GM21528 (cell line): ENCODE measurements at regions not wholly inside any gene's neighbourhood (a gene's known extent, or its start where the extent isn't known, plus 50 kb on each side); places are given as distances from the start of the nearest gene placed in this dataset.

Source experiments
- ATAC-seq: cut with Tn5 transposase; IDR thresholded peaks from one replicate; pipeline ENCODE4 v1.9.1; 2021; ENCODE audit warnings: mild to moderate bottlenecking, moderate library complexity; ENCODE audit not compliant: unreplicated experiment, low FRiP score

DNA sequence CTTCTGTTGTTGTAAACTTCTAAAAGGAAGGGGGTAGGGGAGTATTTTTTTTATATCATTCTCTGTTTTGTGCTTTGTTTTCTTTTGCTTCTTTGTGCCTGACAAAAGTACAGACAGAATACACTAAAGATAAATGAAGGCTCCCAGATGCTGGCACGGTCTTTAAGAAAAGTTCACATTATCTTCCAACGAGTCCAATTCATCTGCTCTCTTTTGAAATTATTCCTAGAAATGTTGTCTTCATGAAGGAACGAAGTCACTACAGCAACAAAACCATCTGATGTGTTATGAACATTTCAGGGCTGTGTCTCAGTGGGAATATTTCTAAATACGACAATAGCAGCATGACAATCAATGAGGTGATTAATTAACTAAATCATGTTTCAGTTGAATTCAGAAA lies 813.8 kb upstream of the HTR2C start:
- ATAC-seq: no peak

DNA sequence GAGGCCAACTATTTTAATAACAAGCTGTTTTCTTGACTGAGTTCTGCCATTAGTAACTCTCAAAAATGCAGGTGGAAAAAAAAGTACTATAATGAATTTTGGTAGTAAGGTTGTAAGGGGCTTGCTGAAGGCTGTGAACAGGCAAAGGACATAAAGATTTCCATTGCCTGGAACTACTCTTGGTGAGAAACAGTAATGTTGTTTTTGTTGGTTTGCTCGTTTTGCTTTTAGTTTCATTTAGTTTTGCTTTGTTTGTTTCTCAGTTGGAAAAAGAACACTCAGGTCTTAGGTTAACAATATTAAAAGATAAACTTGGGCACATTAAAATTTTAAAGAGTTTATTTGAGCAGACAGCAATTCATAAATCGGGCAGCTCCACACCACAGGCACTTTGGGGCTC lies 824.5 kb upstream of the HTR2C start:
- no peak for ATAC-seq

DNA sequence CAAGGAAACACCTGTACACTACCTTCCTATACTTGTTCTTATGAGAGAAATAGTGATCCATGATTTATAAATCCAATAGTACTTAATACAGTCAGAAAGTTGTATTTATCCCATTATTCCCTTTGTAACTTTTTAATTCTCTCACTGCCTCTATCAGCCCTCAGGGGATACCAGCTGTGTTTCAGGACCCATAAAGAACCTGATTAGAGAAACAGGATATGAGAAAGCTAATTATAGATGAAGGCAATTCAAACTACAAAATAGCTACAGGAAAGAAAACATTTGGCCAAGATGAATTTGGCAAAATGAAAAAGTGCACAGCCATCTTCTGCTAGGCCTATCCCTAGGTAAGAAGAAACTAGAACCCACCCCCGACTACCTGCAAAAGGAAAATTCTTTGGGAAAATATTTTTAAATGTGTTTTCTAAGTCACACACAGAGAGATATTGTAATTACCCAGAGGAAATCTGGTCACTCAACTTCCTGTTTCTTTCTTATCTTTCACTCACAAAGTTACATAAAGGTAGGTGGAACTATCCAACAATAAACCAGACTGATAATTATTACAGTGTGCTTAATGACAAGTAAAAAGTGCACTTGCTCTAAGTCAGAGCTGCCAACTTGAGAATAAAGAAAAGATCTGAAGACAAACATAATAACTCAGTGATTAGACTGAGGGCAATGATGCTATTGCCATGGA lies 836.5 kb upstream of the HTR2C start:
- ATAC-seq: peak; percentile 62

DNA sequence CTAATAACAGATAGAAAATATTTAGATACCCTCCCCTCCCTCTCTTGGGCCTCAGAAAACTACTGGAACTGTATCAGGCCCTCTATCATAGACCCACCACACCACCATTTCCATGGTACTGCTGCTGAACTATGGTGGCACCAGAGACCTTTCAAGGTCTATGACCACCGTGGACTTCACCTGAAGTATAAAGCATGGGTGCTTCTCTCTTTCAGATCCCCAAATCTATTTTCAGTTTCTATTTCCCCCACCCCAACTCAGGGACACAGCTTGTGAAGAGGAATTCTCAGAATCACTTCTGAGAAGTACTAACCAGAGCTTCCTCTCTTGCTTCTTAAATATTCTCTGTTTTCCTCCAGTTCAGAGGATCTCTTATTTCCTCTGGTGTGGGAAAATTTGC lies 840.8 kb upstream of the HTR2C start:
- ATAC-seq: peak; percentile 72

DNA sequence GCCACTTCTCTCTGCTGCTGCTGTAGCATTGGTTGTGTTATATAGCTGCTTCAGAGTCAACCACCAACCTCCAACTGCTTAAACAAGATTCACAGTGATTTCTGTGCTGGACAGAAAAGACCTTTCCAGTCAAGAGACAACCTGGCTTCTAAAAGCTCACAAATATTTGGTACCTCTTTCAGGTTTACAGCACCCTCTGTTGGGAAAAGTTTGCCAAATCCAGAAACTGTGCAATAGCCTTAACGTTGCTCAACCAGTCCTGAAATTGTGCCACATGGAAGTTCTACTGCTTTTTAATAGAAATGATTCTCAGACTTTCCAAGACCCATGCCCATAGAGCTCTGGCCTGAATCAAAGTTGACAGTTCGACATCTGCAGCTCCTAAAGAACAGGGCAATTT lies 842.1 kb upstream of the HTR2C start:
- ATAC-seq: no peak

DNA sequence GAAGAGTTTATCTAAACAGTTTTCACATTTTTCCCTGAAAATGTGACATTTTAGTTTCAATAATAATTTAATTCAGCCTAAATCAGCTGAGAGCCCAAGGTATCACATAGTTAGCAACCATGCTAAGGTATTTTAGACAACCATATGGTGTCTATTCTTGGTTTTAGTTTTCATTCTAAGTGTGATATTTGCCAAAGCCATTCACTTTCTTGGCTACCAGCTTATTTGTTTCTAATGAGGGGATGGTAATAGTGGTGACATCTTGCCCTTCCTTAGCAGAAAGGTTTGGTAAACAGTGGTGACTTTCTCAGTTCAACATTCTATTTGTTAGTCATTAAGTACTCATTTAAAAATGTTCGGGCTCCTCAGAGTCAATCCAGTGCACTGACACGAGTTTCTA lies 854.9 kb upstream of the HTR2C start:
- ATAC-seq: no peak

DNA sequence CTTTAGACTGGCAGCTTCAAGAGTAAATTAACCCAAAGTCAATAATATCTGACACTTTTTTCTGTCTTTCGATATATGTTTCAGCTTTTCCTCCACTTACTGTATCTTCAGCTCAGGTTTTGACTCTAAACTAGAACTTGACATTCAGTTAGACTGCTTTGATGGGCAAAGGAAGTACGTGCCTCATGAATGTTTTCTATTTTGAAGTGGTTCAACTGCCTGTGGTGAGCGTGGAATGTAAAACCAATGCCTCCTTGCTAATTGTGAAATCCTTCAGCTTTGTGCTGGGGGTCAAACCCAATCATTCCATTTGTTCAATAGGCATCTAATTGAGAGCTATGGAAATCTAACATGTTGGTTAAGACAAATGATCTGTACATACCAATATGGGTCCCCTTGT lies 857.0 kb upstream of the HTR2C start:
- no peak for ATAC-seq

DNA sequence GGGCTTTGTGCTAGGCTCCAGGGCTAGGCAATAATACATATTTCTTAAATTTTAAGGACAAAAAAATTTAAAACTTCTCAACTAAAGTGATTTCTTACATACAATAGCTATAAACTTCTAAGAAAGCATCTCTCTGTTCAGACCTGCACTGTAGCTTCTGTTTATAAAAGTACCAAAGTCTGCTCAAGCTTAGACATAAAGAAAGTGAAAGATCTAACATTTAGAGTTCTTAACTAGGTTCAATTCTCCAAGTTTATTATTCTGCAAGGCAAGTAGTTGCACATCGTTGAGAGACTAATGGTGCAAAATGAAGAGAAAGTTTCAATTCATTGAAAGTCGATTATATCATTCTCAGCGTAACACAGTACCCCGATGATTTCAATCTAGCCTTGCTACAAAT lies 857.4 kb upstream of the HTR2C start:
- no peak for ATAC-seq

DNA sequence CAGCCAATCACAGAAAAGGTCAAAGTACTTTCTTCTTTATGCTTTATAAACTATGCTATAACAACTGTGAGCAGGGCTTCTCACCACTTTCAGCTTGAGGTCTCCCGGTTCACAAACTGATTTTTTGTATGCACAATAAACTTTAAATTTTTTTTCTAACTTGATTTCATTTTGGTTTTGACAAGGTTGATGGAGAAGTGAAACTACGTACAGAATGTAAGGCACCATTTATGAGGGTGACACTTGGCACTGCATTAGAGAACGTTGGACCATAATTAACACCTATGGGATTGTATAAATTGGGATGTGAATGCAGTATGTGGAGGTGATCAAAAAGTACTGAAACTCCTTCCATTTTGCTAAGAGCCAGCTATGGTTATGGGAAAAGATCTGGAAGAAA lies 857.9 kb upstream of the HTR2C start:
- ATAC-seq: no peak

DNA sequence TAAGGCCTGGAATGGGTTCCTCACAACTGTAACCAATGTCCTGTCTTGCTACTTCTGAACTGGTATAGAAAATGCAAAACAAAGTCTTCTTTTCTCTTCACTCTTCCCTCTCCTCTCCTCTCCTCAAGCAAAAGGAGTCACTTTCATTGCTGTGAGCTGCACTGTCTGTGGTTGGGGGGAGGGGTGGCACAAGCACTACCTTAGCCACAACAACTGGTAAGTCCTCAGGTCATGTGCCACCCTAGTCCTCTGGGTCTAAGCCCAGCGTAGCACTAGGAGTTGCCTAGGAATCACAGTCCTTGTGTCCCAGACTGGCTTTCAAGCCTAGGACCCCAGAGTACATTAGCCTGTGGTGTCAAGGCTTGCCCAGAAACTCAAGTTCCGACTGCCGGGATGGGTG lies 859.3 kb upstream of the AMOT start:
- no peak for ATAC-seq

DNA sequence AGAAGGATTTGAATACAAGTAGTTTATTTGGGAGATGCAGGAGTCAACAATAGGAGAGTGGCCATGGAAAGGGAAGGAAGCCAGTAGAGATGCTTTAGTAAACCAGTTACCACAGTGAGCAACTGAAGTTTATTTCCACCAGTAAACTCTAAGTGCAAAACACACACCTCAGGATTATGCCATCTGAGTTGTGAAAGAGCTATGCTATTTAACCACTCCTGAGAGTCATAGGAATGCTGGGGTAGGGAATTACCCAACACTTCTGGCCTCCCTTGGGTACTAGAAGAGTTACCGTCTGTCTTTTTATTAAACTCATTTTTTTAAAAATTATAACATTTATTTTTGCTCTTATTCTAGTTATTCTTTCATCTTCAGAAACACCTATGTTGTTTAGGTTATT lies 834.6 kb upstream of the AMOT start:
- no peak for ATAC-seq

DNA sequence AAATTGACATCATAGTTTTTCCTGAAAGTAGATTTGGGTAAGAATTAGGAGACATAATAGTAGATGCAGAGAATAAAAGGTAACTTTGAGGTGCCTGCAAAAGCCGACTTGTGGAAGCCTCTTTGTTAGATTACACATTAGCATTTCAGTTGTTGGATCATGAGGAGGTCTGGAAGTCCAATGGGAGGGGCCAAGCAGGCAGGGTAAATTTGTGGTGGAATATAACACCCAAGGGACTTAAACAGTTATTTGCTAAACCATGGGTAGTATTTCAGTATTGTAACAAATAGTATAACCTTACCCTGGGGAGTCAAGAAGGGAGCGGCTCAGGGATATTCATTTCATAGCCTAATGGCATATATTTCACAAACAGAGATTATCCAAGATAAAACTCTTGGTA lies 810.7 kb upstream of the AMOT start:
- ATAC-seq: no peak

DNA sequence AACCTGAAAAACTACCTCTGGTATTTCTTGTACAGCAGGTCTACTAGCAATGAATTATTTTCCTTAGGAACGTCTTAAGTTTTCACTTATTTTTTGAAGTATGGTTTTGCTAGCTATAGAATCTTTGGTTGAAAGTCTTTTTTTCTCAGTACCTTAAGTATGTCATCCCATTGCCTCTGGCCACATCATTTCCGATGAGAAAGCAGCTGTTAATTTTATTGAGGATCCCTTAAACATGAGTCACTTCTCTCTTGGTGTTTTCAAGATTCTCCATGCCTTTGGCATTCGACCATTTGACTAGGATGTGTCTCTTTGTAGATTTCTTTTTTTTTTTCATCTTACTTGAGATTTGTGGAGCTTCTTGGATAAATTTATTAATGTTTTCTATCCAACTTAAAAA lies 803.8 kb upstream of the AMOT start:
- no peak for ATAC-seq

DNA sequence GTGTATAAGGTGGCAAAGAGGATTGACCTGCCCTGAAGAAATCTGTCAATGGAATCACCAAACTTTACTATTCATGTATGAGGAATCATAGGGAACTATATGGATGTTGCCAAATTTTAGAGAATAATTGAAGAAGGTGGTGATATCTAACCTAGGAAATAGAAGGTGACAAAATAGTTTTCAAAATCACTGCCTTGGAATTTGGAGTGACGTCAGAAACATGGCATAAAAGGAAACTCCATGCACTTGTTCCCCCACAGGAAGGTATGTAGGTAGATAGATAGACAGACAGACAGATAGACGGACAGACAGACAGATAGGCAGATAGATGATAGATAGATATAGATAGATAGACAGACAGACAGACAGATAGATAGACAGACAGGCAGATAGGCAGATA lies 793.9 kb upstream of the AMOT start:
- no peak for ATAC-seq

DNA sequence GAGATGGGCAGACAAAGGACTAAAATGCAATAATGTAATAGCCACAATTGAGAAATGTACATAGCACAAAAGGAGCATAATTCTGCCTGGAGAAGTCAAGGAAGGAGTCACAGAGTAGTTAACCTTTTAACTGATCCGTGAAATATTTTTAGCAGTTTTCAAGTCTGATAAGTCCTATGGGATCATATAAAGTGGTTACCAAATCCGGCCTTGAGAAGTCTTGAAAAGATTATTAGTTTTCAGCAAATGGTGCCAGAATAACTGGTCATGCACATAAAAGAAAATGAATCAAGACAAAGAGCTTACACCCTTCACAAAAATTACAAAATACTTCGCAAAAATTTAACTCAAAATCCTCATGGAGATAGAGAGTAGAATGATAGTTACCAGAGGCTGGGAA lies 788.7 kb upstream of the AMOT start:
- ATAC-seq: no peak

DNA sequence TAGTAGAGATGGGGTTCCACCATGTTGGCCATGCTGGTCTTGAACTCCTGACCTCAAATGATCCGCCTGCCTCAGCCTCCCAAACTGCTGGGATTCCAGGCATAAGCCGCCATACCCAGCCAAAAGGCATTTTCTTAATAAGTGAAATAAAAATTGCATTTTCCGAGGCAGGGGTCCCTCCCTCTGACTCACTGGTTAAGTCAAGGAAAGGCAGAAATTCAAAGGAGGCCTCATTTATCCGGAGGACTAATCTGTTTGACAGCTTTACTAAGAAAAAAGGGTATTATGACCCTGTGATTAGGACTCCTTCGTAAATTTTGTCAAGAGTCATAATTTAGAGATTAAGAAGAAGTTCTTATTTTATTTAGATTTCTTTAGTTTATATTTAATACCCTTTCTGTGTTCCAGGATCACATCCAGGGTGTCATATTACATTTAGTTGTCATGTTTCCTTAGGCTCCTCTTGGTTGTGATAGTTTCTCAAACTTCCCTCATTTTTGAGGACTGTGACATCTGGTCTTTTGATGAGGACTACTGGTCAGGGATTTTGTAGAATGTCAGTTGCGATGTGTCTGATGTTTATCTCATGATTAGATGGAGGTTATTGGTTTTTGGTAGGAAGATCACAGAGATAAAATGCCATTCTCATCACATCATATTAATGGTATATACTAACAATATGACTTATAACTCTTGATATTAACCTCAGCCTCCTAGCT lies 753.7 kb upstream of the AMOT start:
- no peak for ATAC-seq

DNA sequence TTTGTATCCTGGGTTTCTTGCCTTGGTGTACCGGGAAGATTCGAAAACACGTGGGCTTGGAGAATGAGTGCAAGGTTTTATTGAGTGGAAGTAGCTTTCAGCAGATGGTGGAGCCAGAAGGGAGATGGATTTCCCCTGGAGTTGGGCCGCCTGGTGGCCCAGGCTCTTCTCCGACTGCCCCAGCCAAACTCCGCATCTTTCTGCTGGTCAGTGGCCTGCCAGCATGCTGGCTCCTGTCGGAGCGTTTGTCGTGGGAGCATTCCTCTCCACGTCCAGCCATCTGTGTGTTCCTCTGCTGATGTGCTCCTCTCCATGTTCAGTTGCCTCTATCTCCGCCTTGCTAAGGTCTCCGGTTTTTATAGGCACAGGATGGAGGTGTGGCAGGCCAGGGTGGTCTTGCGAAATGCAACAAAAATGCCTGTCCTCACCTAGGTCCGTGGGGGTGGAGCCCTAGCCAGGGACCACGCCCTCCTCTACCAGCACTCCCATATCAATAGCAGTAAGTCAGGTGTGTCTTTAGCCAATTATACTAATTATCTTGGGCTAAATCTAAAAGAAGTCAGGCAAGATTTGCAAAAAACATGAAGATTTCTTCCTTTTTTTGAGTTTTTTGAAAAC lies 745.8 kb upstream of the AMOT start:
- no peak for ATAC-seq

DNA sequence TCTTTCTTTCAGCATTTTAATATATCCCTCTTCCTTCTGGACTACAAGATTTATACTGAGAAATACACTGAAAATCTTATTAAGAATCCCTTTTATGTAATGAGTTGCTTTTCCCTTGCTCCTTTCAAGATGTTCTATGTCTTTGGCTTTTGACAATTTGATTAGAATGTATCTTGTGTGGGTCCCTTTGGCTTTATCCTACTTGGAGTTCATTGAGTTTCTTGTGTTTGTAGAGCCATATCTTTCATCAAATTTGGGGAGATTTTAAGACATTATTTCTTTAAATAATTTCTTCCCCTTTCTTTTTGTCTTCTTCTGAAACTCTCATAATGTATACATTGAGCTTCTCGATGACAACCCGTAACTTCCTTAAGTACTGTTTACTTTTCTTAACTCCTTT lies 739.9 kb upstream of the AMOT start:
- no peak for ATAC-seq

DNA sequence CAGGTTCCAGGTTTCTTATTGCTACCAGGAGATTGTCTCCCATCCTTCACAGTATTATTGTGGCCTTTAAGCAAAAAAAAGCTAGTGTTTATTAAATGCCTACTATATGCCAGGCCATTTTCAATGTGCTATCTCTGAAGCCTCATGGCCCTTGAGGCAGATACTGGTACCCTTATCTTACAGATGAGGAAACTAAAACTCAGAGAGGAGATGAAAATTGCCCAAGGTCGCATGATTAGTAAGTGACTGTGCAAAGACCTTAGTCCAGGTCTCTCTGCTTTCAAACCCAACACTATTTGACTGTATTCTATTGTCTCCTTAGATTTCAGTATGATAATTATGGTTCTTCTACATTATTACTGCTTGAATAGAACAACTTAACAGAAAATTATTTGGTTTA lies 717.9 kb upstream of the AMOT start:
- ATAC-seq: no peak

DNA sequence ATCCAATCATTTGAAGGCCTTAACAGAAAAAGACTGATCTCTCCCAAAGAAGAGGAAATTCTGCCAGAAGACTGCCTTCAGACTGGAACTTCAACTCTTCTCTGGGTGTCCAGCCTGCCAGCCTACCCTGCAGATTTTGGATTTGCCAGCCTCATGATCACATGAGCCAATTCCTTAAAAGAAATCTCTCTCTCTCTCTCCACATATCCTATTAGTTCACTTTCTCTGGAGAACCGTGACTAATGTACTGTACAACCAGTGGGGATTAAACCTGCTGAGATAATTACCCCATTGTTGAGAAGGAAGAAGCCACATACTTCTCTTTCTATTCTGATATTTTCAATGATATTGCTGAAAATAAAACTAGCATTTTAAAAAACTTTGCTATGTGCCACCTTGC lies 711.3 kb upstream of the AMOT start:
- ATAC-seq: no peak

DNA sequence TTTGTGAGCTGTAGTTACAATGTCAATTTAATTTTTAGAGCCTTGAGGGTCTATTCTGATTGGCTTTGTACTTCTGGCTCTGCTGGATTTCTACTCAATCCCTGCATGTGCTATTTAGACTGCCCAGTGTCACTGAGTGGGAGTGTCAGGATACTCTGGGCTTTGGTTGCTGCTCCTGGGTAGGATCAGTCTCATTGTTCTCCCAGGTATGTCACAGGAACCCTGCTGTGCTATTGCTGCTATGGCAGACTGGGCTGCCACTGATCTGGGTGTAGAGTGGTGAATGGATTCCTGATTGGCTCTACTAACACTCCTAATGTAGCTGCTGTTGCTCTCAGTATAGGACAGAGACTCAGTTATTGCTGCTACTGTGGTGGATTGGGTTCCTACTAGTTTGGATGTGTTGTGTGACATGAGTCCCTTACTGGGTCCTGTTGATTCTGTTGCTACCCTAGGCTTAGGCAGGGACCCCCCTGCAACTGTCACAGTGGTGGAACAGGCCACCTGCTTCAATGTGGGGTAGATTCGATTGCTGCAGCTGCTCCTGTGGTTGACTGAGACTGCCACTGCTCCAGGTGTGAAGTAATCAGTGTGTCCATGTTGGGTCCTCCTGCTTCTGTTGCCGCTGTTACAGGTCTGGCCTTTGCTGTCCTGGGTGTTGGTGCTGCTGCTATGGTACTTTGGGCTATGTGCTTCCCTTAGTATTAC lies 707.8 kb upstream of the AMOT start:
- no peak for ATAC-seq
